ENCODE measurements at regions not wholly inside any gene's neighbourhood (a gene's known extent, or its start where the extent isn't known, plus 50 kb on each side); places are given as distances from the start of the nearest gene placed in this dataset.

GRCh38 chrX:20455001-20455400, 188.3 kb upstream of the RPS6KA3 start:
- no peak overlapping the region for H2AFZ ChIP-seq (ENCODE audit: low read depth, low read length, poor library complexity, severe bottlenecking)
- H3K4me3 ChIP-seq (replicated peaks in 1 of 2; ENCODE audit: low read depth in 1 of 2, low read length in 2 of 2) = no peak overlapping the region
- no peaks in the 10 kb centered on the region for H3K36me3 ChIP-seq (ENCODE audit: control insufficient read depth in 1 of 2, insufficient read depth in 2 of 2, low read length in 2 of 2)
- no peaks in the 10 kb centered on the region for H3K4me1 ChIP-seq (ENCODE audit: control insufficient read depth in 1 of 2, insufficient read depth in 2 of 2, low read length in 2 of 2)
- POLR2A ChIA-PET = no interaction called here
- intact Hi-C loops (cut with micrococcal nuclease) = no loop called here
- TF ChIP-seq REST (IDR thresholded peaks at IDR 0.05; ENCODE audit: low read depth) (no peak), TCF7L2 (IDR thresholded peaks at IDR 0.05; ENCODE audit: borderline replicate concordance, extremely low read depth, insufficient read depth, insufficient read length) (no peak), MAX (IDR thresholded peaks at IDR 0.05) (no peak)
- CTCF ChIA-PET = no interaction called here
- RAD21 ChIA-PET (ENCODE audit: low non-redundant PET in 1 of 2, low total read pairs in 2 of 2, uncharacterized antibody in 2 of 2, unreplicated experiment in 2 of 2) = no interaction called here
- no peaks in the 10 kb centered on the region for H3K9me3 ChIP-seq (ENCODE audit: control insufficient read depth in 1 of 2, insufficient read depth in 1 of 2, low read depth in 1 of 2, low read length in 2 of 2)
- no peak for ATAC-seq
- BruUV-seq (replicated peaks) = no TSS peak
- no peaks in the 10 kb centered on the region for H3K79me2 ChIP-seq (ENCODE audit: insufficient read depth, low read length)
- H3K27me3 ChIP-seq (ENCODE audit: insufficient read depth, low read length) = no peaks in the 10 kb centered on the region
- no peaks in the 10 kb centered on the region for H3K9me2 ChIP-seq (ENCODE audit: insufficient read depth)
- no peaks in the 10 kb centered on the region for H4K20me1 ChIP-seq (ENCODE audit: insufficient read depth)
- no peak for DNase-seq (ENCODE audit: low read depth, low spot score)
- H3K4me2 ChIP-seq (ENCODE audit: low read length) = no peak overlapping the region
- H3K9ac ChIP-seq (ENCODE audit: low read length) = no peak overlapping the region
- H3K27ac ChIP-seq (ENCODE audit: low read depth, low read length) = no peak overlapping the region

- intact Hi-C loops (cut with micrococcal nuclease) = no loop called here
- H3K4me2 ChIP-seq (ENCODE audit: low read length) = no peak overlapping the region
- BruUV-seq (replicated peaks) = no TSS peak
- ChIA-PET RAD21 (ENCODE audit: low non-redundant PET in 1 of 2, low total read pairs in 2 of 2, uncharacterized antibody in 2 of 2, unreplicated experiment in 2 of 2) (no interaction called here), CTCF (no interaction called here), POLR2A (no interaction called here)
- H3K9me2 ChIP-seq (ENCODE audit: insufficient read depth) = no peaks in the 10 kb centered on the region
- H3K4me1 ChIP-seq (ENCODE audit: control insufficient read depth in 1 of 2, insufficient read depth in 2 of 2, low read length in 2 of 2) = no peaks in the 10 kb centered on the region
- no peak overlapping the region for H3K4me3 ChIP-seq (replicated peaks in 1 of 2; ENCODE audit: low read depth in 1 of 2, low read length in 2 of 2)
- H3K79me2 ChIP-seq (ENCODE audit: insufficient read depth, low read length) = no peaks in the 10 kb centered on the region
- no peaks in the 10 kb centered on the region for H3K36me3 ChIP-seq (ENCODE audit: control insufficient read depth in 1 of 2, insufficient read depth in 2 of 2, low read length in 2 of 2)
- H2AFZ ChIP-seq (ENCODE audit: low read depth, low read length, poor library complexity, severe bottlenecking) = no peak overlapping the region
- no peak overlapping the region for H3K9ac ChIP-seq (ENCODE audit: low read length)
- TF ChIP-seq ATF3 (IDR thresholded peaks at IDR 0.05) (no peak), CEBPB (IDR thresholded peaks at IDR 0.05; ENCODE audit: low read depth) (no peak), SRF (IDR thresholded peaks at IDR 0.05; ENCODE audit: low read depth) (no peak), CBX3 (IDR thresholded peaks at IDR 0.05; ENCODE audit: low read depth) (no peak), MAX (IDR thresholded peaks at IDR 0.05) (no peak), EZH2phosphoT487 (IDR thresholded peaks at IDR 0.05; ENCODE audit: borderline replicate concordance) (no peak)
- no peaks in the 10 kb centered on the region for H3K27me3 ChIP-seq (ENCODE audit: insufficient read depth, low read length)
- no peak overlapping the region for H3K27ac ChIP-seq (ENCODE audit: low read depth, low read length)
- ATAC-seq (no peak), DNase-seq (ENCODE audit: low read depth, low spot score) (no peak)
- H4K20me1 ChIP-seq (ENCODE audit: insufficient read depth) = no peaks in the 10 kb centered on the region
- H3K9me3 ChIP-seq (ENCODE audit: control insufficient read depth in 1 of 2, insufficient read depth in 1 of 2, low read depth in 1 of 2, low read length in 2 of 2) = no peaks in the 10 kb centered on the region
Observed at GRCh38 chrX:20454117-20454516, 187.4 kb upstream of the RPS6KA3 start.
